ELR (cell line): ENCODE measurements at regions not wholly inside any gene's neighbourhood (a gene's known extent, or its start where the extent isn't known, plus 50 kb on each side); places are given as distances from the start of the nearest gene placed in this dataset.
"Not testable (repeated sequence)": the region's sequence is repeated elsewhere in the genome, so short reads cannot be mapped to it uniquely, and the experiment has no call there.

Experiments used
- DNase-seq: peaks from one replicate; pipeline ENCODE4 v3.0.0-alpha.2; 2015; ENCODE audit warnings: low read depth

DNA sequence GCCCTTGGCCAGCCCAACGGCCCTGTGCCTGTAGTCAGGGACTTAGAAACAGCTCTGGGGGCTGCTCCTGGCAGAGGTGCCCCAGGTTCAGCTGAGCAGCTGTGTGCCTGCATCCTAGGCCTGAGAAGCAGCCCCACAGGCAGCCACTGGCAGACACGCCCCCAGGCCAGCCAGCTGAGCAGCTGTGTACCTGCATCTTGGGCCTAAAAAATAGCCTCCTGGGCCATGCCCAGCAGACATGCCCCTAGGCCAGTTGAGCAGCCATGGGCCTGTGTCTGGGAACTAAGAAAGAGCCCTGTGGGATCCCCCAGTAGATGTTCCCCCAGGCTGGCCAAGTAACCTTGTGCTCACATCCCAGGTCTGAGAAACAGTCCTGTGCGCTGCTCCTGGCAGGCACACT is 64.0 kb downstream of the TBR1 start:
- DNase-seq: no peak

DNA sequence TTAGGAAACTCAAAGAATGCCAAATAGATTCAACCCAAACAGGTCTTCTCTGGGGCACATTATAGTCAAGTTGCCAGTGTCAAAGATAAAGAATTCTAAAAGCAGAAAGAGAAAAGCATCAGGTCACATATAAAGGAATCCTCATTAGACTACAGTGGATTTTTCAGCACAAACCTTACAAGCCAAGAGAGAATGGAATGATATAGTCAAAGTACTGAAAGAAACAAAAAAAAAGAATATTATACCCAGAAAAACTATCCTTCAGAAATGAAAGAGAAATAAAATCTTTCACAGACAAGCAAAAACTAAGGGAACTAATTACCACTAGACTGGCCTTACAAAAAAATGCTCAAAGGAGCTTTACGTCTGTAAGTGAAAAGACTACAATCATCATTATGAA is 65.5 kb downstream of the TBR1 start:
- no peak for DNase-seq

DNA sequence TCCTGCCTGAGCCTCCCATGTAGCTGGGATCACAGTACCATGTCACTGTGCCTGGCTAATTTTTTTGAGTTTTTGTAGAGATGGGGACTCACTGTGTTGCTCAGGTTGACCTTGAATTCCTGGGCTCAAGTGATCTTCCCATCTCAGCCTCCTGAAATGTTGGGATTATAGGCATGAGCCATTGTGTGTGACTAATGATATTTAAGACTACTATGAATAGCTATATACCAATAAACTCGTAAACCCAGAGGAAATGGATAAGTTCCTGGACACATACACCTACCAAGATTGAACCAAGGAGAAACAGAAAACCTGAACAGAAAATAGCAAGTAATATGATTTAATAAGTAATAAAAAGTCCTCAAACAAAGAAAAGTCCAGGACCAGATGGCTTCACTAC is 68.0 kb downstream of the TBR1 start:
- no peak for DNase-seq

DNA sequence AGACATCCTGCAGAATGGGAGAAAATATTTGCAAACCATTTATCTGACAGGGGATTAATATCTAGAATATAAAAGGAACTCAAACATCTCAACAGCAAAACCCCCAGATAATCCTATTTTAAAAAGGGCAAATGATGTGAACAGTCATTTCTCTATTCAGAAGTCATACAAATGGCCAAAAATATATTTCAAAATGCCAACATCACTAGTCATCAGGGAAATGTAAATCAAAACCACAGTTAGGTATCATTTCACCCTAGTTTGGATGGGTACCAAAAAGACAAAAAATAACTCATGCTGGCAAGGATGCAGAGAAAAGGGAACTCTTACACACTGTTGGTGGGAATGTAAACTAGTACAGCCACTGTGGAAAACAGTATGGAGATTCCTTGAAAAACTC is 70.0 kb downstream of the TBR1 start:
- DNase-seq: peak; percentile 11

DNA sequence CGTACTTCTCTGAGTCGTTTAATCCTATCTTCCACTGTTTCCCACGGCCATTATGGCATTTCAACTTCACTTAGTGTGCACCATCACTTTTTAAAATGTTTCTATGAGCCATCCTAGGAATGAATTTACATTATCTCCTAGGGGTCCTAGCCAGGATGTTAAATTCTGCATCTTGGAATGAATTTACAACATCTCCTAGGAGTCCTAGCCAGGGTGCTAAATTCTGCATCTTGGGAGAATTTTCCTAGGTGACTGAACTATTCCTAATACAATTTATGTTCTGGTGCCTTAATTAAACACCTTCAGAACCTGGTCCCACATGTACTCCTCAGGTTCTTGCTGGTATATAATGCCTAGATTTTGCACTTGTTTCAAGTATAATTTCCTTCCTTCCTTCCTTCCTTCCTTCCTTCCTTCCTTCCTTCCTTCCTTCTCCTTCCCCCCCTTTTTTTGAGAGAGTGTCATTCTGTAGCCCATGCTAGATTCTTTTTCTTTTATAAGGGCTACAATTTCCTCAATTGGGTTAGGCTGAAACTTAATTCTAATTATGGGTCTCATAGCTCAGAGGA is 72.1 kb downstream of the TBR1 start:
- DNase-seq: no peak

DNA sequence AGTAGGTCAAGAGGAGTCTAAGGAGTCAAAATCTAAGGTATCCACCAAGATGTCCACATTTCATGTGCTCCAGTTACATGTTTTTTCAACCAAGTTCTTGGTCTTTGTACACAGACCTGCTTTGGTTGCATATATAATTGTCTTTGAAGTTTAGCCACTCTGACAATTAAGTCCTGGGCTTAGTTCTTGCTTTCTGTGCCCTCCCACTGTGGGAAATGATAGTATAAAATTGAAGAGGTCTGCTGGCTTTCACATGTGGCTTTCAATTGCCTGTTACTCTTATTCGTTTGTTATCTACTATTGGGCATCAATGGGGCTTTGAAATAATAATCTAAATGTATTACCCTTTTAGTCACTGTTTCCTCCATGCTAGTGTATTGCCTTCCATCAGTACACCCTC is 72.8 kb downstream of the TBR1 start:
- DNase-seq: no peak

DNA sequence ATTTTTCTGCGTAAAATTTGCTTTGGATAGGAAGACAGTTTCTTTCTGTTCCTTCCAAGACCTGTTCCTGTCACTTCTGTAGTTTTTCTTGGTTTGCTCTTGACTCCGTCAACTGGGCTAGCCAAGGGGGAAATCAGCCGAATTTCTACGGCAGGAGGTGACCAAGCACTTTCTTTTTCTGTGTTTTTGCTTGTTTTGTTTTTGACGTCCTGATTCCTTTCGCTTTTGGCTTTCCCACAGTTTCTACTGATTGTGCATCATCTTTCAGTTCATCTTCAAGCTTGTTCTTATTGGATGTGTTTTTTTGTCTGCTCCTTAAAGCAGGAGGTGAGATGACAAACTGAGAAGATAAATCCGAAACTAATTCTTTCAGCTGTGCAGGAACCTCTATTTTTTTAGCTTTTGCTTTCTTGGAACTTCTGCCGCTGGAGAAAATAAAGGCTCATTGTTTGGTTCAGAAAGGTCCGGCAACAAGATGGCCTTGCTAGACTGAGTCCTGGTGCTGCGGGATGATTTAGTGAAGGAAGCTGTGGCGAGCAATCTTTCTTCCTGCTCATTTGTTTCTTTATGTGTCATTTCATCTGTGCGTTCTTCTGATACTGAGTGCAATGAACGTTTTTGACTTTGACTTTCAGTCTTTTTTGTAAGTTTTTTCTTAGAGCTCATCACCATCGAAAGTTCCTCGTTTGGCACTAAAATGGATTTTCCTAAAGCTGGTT is 85.0 kb downstream of the TBR1 start:
- not testable (repeated sequence) for DNase-seq

DNA sequence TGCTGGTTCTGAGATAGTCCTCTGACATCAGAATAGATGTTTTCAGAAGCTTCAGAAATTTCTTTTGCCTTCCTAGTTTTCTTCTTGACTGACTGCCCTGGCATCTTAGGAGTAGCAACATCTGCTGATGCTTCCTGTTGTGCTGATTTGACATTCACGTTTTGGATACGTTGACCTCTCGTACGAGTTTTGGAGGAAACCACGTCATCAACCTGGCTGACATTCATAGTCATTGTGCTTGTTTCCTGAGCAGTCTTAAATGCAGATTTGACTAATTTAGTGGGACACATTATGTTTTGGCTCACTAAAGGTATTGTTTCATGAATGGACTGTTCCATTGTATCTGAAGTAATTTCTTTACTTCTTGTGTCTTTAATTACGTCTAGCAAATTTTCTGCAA is 86.2 kb downstream of the TBR1 start:
- not testable (repeated sequence) for DNase-seq

DNA sequence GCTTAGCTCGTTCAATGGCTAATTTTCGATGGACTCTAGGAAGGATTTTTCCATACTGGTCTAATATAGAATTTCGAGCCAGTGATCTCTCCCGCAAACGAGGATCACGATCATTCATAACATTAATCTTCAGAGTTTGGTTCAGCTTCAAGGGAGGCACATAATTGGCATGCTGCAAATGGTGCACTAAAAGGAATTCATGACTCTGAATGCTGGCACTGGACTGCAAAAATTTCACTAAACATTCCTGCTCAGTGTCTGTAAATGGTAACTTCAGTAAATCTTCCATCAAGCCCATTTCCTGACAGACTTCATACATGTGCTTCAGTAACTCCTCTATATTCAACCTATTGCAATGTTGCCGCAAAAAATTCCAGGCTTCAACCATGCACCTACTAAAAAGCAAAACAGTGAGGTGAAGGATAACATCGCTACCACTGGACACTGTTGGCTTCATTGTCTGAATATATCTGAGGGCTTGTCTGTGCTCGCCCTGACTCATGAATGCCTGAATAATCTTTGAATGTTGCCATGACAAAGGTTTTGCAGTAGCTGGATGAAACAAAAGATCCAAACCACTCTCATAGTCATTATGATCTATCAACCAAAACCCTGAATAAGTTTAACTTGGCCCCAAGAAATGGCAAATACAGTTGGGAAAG is 88.7 kb downstream of the TBR1 start:
- DNase-seq: not testable (repeated sequence)

DNA sequence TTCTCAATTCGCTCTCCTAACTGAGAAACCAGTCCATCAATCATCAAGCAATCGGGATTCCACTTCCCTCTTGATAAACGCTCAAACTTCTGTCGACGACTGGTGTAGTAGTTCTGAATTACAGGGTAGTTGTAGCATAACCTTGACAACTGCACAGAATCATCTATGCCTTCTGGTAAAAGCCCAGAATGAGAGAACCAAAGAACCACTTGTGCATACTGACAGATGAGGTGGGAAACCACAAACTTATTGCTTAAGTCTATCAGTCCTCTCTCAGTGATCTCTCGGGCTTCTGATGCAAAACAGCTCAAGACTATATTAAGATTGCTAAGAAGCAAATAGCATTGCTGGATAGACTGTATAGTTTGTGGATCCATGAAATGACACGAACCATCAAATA is 89.4 kb downstream of the TBR1 start:
- DNase-seq: not testable (repeated sequence)

DNA sequence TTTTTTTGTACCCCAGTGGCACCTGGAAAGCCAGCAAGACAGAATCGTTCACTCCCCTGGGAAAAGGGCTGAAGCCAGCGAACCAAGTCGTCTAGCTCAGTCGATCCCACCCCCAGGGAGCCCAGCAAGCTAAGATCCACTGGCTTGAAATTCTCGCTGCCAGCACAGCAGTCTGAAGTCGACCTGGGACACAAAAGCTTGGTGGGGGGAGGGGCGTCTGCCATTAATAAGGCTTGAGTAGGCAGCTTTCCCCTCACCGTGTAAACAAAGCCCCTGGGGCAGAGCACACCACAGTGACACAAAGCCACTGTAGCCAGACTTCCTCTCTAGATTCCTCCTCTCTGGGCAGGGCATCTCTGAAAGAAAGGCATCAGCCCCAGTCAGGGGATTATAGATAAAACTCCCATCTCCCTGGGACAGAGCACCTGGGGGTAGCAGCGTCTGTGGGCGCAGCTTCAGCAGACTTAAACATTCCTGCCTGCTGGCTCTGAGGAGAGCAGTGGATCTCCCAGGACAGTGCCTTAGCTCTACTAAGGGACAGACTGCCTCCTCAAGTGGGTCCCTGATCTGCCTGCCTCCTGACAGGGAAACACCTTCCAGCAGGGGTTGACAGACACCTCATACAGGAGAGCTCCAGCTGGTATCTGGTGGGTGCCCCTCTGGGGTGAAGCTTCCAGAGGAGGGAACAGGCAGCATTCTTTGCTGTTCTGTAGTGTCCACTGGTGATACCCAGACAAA is 97.4 kb downstream of the TBR1 start:
- DNase-seq: not testable (repeated sequence)

DNA sequence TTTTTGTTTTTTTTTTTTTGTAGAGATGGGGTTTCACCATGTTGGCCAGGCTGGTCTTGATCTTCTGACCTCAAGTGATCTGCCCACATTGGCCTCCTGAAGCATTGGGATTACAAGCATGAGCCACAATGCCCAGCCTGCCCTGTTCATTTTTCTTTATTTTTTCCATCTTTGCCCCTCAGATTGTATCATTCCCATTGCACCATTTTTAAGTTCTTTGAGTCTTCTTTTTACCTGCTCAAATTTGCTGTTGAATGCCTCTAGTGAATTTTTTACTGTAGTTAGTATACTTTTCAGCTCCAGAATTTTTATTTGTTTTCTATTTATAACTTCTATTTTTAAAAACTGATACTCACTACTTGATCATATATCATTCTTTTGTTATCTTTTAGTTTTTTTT is 101.4 kb upstream of the SLC4A10 start:
- no peak for DNase-seq

DNA sequence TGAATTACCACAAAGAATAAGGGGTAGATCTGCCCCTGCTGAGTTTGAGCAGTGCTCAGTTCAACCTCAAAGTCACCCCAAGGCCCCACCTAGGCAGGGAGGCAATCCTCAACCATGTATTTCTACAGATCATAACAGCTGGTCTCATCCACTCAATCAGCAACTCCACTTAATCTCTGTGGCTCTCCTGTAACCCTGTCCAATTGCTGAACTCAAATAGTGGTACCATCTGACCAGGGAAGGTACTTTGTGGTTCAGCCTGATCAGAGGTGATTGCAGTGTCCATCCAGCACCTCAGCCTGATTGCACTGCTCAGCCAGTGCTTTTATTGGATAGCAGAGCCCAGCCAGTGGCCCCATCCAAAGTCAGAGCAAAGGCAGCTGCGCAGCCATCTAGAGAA is 91.0 kb upstream of the SLC4A10 start:
- no peak for DNase-seq

DNA sequence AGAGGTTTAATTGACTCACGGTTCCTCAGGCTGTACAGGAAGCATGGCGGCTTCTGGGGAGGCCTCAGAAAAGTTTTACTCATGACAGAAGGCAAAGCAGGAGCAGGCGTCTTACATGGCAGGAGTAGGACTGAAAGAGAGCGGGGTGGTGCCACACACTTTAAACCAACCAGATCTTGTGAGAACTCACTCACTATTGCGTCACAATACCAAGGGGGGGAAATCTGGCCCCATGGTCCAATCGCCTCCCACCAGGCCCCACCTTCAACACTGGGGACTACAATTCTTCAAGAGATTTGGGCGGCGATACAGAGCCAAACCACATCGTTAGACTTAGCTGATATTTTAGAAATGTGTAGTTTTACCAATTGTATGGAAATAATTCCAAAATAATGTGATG is 77.6 kb upstream of the SLC4A10 start:
- DNase-seq: no peak

DNA sequence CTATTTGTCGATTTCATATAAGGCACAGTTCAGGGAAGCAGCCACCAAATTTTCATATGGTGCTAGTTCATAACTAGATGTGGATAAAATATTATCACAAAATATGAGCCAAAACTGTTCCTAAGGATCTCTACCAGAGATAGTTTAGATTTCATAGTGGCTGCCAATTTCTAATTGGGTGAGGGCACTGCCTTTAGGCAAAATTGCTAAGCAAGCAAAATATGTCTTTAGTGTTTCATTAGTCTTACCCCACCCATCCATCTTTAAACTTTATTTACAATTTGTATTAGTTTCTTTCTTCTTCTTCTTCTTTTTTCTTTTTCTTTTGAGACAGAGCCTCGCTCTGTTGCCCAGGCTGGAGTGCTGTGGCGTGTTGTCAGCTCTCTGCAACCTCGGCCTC is 77.1 kb upstream of the SLC4A10 start:
- DNase-seq: no peak

DNA sequence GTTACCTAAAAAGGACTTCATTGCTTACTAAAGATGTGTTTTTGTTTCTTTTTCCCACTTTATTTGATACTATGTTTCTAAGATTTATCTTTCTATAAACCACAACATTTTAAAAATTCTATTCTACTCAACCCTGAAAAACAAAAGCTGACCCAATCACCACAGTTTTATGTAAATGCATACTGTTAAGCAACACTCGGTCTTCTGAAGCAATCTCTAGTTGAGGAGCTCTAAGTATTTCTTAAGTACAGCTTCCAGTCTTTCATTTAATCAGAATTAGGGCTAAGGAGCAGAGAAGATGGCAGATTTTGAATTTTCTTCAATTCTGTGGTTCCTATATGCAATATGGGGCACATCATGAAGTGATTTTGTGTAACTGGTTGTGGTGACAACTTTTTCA is 72.2 kb upstream of the SLC4A10 start:
- DNase-seq: no peak

DNA sequence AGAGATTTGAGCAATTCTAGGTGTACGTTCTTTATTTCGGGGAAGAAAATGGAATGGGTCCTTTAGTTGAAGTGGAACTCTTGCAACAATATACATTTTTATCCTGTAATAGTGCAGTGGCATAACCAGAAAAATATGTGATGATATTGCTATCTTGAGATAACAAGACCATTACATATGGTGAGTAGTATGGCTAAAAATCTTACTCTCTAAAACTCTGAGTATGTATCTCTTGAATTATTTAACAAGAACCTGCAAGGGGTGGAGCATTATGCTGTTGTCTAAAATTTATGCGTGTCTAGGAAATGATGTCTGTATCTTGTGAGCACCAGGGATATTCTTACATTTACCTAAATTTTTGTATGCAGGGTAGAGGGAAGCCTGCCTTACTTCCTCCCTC is 68.4 kb upstream of the SLC4A10 start:
- DNase-seq: no peak

DNA sequence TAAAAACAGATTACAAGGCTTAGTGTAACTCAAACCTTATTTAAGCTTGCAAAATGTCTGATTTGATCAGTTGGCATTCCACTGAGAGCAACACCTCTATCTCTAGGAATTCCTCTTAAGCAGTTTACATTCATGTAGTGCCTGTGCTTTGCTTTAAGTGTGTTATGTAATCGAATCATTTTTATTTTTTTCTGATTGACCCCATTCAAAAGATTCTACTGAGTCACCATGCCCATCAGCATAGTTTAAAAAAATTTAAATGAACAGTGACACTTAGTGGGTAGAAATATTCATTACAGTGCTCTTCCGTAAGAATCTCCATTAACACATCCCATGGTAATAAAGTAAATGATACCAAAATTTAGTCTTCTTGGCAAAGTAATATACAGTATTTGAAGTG is 67.8 kb upstream of the SLC4A10 start:
- peak; percentile 26 for DNase-seq

DNA sequence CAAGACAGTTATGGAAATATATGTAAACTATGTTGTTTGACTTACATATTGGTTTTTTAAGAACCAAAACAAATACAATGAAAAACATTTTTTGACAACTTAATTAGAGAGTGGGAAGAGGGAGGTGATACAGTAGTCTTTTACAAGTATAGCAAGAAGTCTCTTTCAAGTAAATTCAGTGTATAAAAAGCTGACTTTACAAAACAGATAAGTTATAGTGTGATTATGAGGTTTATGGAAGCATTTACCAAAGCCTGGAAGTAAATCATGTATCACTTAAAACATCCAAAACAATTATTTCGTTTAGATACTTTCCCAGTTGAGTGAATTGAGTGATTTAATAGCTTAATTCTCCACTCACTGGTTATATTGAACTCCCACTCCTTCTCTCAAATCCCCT is 66.7 kb upstream of the SLC4A10 start:
- no peak for DNase-seq

DNA sequence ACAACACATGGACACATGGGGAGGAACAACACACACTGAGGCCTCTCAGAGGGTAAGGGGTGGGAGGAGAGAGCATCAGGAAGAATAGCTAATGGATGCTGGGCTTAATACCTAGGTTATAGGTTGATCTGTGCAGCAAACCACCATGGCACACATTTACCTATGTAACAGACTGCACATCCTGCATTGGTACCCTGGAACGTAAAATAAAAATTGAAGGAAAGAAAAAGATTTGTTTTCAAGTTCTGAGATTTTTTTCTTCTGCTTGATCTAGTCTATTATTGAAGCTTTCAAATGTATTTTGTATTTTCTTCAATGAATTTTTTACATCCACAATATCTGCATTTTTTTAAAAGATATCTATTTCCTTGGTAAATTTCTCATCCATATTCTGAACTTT is 59.3 kb upstream of the SLC4A10 start:
- no peak for DNase-seq

DNA sequence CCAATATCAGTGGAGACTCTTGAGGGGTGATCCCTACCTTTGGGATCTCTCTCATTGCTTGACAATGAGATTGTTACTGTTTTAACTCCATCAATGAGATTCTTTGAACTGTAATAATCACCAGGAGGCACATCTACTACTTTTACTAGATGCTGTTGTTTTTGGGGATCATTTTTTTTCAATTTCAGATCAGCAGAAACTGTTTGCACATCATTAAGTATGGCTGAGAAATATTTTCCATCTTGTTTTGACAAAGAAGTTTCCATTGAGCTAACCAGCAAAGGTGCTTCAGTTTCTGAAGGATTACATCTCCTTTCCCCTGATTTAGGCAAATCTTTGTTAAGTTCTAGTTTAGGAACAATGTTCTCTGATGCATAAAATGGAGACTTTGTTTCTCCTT is 54.8 kb upstream of the SLC4A10 start:
- no peak for DNase-seq

DNA sequence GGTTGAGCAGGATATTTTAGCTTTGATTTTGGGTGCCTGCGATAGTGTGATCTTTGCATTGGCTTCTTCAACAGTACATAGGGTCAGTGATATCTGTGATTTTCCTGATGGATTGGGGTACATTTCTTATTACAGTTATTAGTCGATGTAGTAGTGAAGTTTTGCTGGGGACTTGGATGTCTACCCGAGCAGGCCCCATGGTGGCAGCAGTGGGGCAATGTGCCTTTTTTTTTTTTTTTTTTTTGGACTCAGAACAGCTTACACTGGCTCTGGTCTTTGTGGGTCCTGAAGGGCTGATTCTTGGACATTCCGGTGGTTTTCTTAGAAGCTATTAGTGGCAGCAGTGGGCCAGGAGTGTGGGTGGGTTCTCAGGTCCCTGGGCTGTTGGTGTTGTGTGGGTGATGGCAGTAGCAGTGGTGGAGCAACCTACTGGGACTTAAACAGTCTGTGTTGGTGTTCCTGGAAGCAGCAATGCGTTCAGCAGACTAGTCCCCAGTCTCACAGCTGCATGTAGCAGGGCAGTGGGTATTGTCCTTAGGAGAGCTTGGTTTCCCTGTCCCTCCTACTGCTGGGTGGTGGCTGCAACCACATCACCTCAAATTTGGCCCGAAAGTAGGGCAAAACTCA is 53.7 kb upstream of the SLC4A10 start:
- peak; percentile 39 for DNase-seq

DNA sequence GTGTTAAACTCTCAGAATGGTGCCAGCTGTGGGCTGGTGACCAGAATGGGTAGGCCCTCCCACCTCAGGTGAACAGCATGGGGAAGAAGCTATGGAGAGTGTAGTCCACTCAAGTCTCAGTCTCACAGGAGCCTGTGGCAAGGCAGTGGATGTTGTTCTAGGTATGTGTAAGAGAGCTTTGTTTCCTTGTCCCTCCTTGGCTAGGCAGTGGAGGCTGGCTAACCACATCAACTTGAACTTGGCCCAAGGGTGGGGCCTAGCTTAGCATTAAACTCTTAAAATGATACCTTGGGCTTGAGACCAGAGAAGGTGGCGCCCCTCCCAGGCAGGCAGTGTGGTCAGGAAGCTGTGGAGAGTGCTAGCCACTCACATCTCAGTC is 53.2 kb upstream of the SLC4A10 start:
- no peak for DNase-seq
